B cell (primary cell): ENCODE measurements at regions not wholly inside any gene's neighbourhood (a gene's known extent, or its start where the extent isn't known, plus 50 kb on each side); places are given as distances from the start of the nearest gene placed in this dataset.

Experiments
- ATAC-seq: fragments of 200-7000 bp; cut with Tn5 transposase; one replicate; pipeline ENCODE4 v1.10.0; 2021; ENCODE audit warnings: low read depth, mild to moderate bottlenecking, moderate number of reproducible peaks, moderate library complexity
- CTCF ChIA-PET: fragments of 350-600 bp; sonication (Branson Sonifier 250); formaldehyde crosslinking; loops from one replicate; lab custom pipeline; 2021; ENCODE audit warnings: antibody characterized with exemption, inconsistent platforms; lab: Charles Lee
- POLR2A ChIA-PET: fragments of 350-600 bp; sonication (Branson Sonifier 250); formaldehyde crosslinking; loops from one replicate; lab custom pipeline; 2021; ENCODE audit warnings: antibody characterized with exemption; lab: Charles Lee
- DNase-seq: peaks from one replicate; pipeline ENCODE4 v3.0.0; 2013
- H2AFZ ChIP-seq: 2 replicates; pipeline ENCODE4 v1.6.1; 2012; ENCODE audit warnings: mild to moderate bottlenecking, low read depth, low read length; ENCODE audit not compliant: insufficient read depth, poor library complexity, severe bottlenecking
- H3K27ac ChIP-seq, 2 donors: 1 replicate in 1 of 2; 2 replicates in 1 of 2; pipeline ENCODE4 v1.5.1; 2012 to 2013; ENCODE audit warnings: low read length in 2 of 2, mild to moderate bottlenecking in 2 of 2, moderate library complexity in 1 of 2
- H3K27me3 ChIP-seq, 4 experiments: fragments of 200-600 bp in 1 of 4; sonication (generic) in 1 of 4; replicated peaks in 1 of 4; 1 replicate in 2 of 4; 2 replicates in 2 of 4; pipeline versions ENCODE4 v1.6.1 to v1.7.0; 2013 to 2016; ENCODE audit warnings: low read length in 3 of 4, mild to moderate bottlenecking in 2 of 4, mixed read lengths in 1 of 4, moderate library complexity in 1 of 4; ENCODE audit not compliant: insufficient read depth in 4 of 4, control insufficient read depth in 3 of 4; ENCODE audit errors: control extremely low read depth in 1 of 4
- H3K36me3 ChIP-seq, 2 experiments: replicated peaks in 1 of 2; 1 replicate in 1 of 2; 2 replicates in 1 of 2; pipeline versions ENCODE4 v1.6.1 to v1.7.1; 2013; ENCODE audit warnings: low read length in 1 of 2; ENCODE audit not compliant: insufficient read depth in 2 of 2, control insufficient read depth in 1 of 2; ENCODE audit errors: control extremely low read depth in 1 of 2, extremely low read depth in 1 of 2
- H3K4me1 ChIP-seq, 2 donors: fragments of 200-600 bp in 1 of 2; sonication (generic) in 1 of 2; 1 replicate in 1 of 2; 2 replicates in 1 of 2; pipeline versions ENCODE4 v1.5.1 to v1.6.1; 2013 to 2017; ENCODE audit warnings: low read length in 2 of 2; ENCODE audit not compliant: control insufficient read depth in 2 of 2, insufficient read depth in 2 of 2
- H3K4me2 ChIP-seq: replicated peaks from 2 replicates; pipeline ENCODE3; 2012; ENCODE audit warnings: mild to moderate bottlenecking, low read depth, low read length; ENCODE audit not compliant: poor library complexity, severe bottlenecking
- H3K4me3 ChIP-seq, 5 experiments: fragments of 200-600 bp in 1 of 5; sonication (generic) in 1 of 5; 1 replicate in 3 of 5; 2 replicates in 2 of 5; pipeline versions ENCODE4 v1.5.1 to v1.7.0; 2011 to 2016; ENCODE audit warnings: low read length in 4 of 5, mild to moderate bottlenecking in 4 of 5, low read depth in 2 of 5, control low read depth in 1 of 5, moderate library complexity in 1 of 5; ENCODE audit not compliant: insufficient read depth in 1 of 5; ENCODE audit errors: control extremely low read depth in 1 of 5, extremely low read depth in 1 of 5
- H3K79me2 ChIP-seq: fragments of 200-600 bp; sonication (generic); one replicate; pipeline ENCODE4 v1.6.0; 2016; ENCODE audit warnings: low read length; ENCODE audit not compliant: control insufficient read depth, insufficient read depth
- H3K9ac ChIP-seq: fragments of 200-600 bp; sonication (generic); 2 replicates; pipeline ENCODE4 v1.6.1; 2017; ENCODE audit warnings: mild to moderate bottlenecking, low read length, moderate library complexity
- H3K9me3 ChIP-seq, 3 donors: one replicate each; pipeline versions ENCODE4 v1.6.1 to v1.7.1; 2013; ENCODE audit warnings: low read length in 2 of 3; ENCODE audit not compliant: control insufficient read depth in 2 of 3, insufficient read depth in 1 of 3; ENCODE audit errors: control extremely low read depth in 1 of 3
- H4K20me1 ChIP-seq: 2 replicates; pipeline ENCODE4 v1.6.0; 2012; ENCODE audit warnings: mild to moderate bottlenecking, low read length; ENCODE audit not compliant: insufficient read depth, control insufficient read depth, poor library complexity, severe bottlenecking
- H3K27ac Mint-ChIP-seq: one replicate; pipeline ENCODE4 v1.8.0; 2021; ENCODE audit warnings: mixed read lengths
- H3K27me3 Mint-ChIP-seq: one replicate; pipeline ENCODE4 v1.8.0; 2021; ENCODE audit warnings: mixed read lengths
- H3K4me1 Mint-ChIP-seq: one replicate; pipeline ENCODE4 v1.8.0; 2021; ENCODE audit warnings: mixed read lengths
- H3K4me3 Mint-ChIP-seq: one replicate; pipeline ENCODE4 v1.8.0; 2021; ENCODE audit warnings: mixed read lengths
- H3K9me3 Mint-ChIP-seq: one replicate; pipeline ENCODE4 v1.8.0; 2022; ENCODE audit warnings: mixed read lengths; ENCODE audit not compliant: insufficient read depth
- EZH2 ChIP-seq: IDR thresholded peaks from 2 replicates; pipeline ENCODE4 v1.6.1; 2012; ENCODE audit warnings: borderline replicate concordance, low read depth, mild to moderate bottlenecking, moderate library complexity, low read length; ENCODE audit not compliant: insufficient read depth, poor library complexity, severe bottlenecking
- WGBS: methylation state at CpG from one replicate; pipeline ENCODE4 v1.1.5; 2013; ENCODE audit warnings: missing lambda C conversion rate; ENCODE audit not compliant: insufficient coverage; 5-methylcytosine and 5-hydroxymethylcytosine counted together
- intact Hi-C: fragments of 100-400 bp; cut with micrococcal nuclease; formaldehyde crosslinking; loops from one replicate; pipeline ENCODE4 v1.10.0; 2022
- TF ChIP-seq, protein P1 (sequence below): fragments of 200-600 bp; IDR thresholded peaks from one replicate; pipeline ENCODE4 v1.8.0; 2022; ENCODE audit warnings: antibody characterized with exemption, mild to moderate bottlenecking

GRCh38 chr11:23123753-23124152, 263.5 kb upstream of the CCDC179 start:
- no peaks in the 10 kb centered on the region for H3K9me3 Mint-ChIP-seq
- Histone ChIP-seq H3K4me2 (no peak overlapping the region), H3K36me3 (no peaks in the 10 kb centered on the region), H3K9me3 (no peaks in the 10 kb centered on the region), H3K4me3 (no peak overlapping the region), H3K27ac (no peak overlapping the region), H4K20me1 (no peaks in the 10 kb centered on the region), H3K27me3 (no peaks in the 10 kb centered on the region), H3K79me2 (no peaks in the 10 kb centered on the region), H3K9ac (no peak overlapping the region), H2AFZ (no peak overlapping the region), H3K4me1 (no peaks in the 10 kb centered on the region)
- H3K27ac Mint-ChIP-seq: no peak overlapping the region
- no peak for ATAC-seq
- no peaks in the 10 kb centered on the region for H3K4me1 Mint-ChIP-seq
- TF ChIP-seq EZH2: no peak
- TF ChIP-seq, protein P1, sequence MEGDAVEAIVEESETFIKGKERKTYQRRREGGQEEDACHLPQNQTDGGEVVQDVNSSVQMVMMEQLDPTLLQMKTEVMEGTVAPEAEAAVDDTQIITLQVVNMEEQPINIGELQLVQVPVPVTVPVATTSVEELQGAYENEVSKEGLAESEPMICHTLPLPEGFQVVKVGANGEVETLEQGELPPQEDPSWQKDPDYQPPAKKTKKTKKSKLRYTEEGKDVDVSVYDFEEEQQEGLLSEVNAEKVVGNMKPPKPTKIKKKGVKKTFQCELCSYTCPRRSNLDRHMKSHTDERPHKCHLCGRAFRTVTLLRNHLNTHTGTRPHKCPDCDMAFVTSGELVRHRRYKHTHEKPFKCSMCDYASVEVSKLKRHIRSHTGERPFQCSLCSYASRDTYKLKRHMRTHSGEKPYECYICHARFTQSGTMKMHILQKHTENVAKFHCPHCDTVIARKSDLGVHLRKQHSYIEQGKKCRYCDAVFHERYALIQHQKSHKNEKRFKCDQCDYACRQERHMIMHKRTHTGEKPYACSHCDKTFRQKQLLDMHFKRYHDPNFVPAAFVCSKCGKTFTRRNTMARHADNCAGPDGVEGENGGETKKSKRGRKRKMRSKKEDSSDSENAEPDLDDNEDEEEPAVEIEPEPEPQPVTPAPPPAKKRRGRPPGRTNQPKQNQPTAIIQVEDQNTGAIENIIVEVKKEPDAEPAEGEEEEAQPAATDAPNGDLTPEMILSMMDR: no peak
- POLR2A ChIA-PET: no interaction called here
- no peaks in the 10 kb centered on the region for H3K27me3 Mint-ChIP-seq
- WGBS: 50% methylated on average over 2 of the region's 3 CpGs
- no peak for DNase-seq
- intact Hi-C loops: no loop called here
- CTCF ChIA-PET: no interaction called here
- no peak overlapping the region for H3K4me3 Mint-ChIP-seq

DNA sequence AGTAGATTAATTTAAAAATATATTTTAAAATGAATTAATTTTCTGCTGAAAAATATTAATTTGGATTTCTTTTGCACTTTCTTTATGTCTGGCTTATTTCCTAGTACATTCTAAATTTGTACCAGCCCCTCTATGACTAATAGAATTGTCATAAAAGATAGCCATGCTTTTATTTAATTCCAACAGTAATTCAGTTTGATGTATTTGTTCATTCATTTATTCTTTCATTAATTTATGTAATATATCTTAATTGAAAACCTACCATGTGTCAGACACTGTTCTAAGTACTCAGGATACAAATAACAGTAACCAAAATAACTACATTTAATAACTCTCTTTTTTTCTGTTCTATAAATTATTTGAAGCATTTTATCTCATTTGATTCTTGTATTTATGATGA, 264.0 kb upstream of the CCDC179 start:
- H3K27ac Mint-ChIP-seq: no peak overlapping the region
- Histone ChIP-seq H4K20me1 (no peaks in the 10 kb centered on the region), H2AFZ (no peak overlapping the region), H3K9me3 (no peaks in the 10 kb centered on the region), H3K4me3 (no peak overlapping the region), H3K9ac (no peak overlapping the region), H3K27me3 (no peaks in the 10 kb centered on the region), H3K27ac (no peak overlapping the region), H3K36me3 (no peaks in the 10 kb centered on the region), H3K4me2 (no peak overlapping the region), H3K79me2 (no peaks in the 10 kb centered on the region), H3K4me1 (no peaks in the 10 kb centered on the region)
- POLR2A ChIA-PET: no interaction called here
- no peak for DNase-seq
- H3K9me3 Mint-ChIP-seq: no peaks in the 10 kb centered on the region
- CTCF ChIA-PET: no interaction called here
- H3K4me3 Mint-ChIP-seq: no peak overlapping the region
- intact Hi-C loops: no loop called here
- ATAC-seq: no peak
- no peaks in the 10 kb centered on the region for H3K27me3 Mint-ChIP-seq
- no peaks in the 10 kb centered on the region for H3K4me1 Mint-ChIP-seq
- no peak for TF ChIP-seq EZH2
- TF ChIP-seq, protein P1: no peak
